HepG2 (cell line): ENCODE measurements at regions not wholly inside any gene's neighbourhood (a gene's known extent, or its start where the extent isn't known, plus 50 kb on each side); places are given as distances from the start of the nearest gene placed in this dataset.

Source experiments
- EP300 ChIP-seq, 3 experiments: sonication (generic) in 1 of 3; formaldehyde crosslinking in 1 of 3; IDR thresholded peaks; 2 replicates each; pipeline versions ENCODE4 v1.5.1 to v1.6.1; 2011 to 2020; ENCODE audit warnings: low read depth in 2 of 3, low read length in 2 of 3, borderline replicate concordance in 1 of 3, improper control_type of control experiment in 1 of 3, mild to moderate bottlenecking in 1 of 3, missing genetic modification reagents in 1 of 3, moderate library complexity in 1 of 3
- RXRA ChIP-seq: sonication (generic); formaldehyde crosslinking; IDR thresholded peaks from 2 replicates; pipeline ENCODE4 v1.5.1; 2020; ENCODE audit warnings: missing genetic modification reagents

- TF ChIP-seq EP300 (IDR thresholded peaks at IDR 0.05; ENCODE audit: low read depth in 2 of 2, low read length in 2 of 2) = no peak
- TF ChIP-seq EP300 (CRISPR knock-in tag; IDR thresholded peaks at IDR 0.05; ENCODE audit: borderline replicate concordance) = no peak
- no peak for TF ChIP-seq RXRA (CRISPR knock-in tag)
Observed at GRCh38 chr14:28901631-28902030, 135.0 kb downstream of the FOXG1 start.
